Endodermal cell (in vitro differentiated cells): ENCODE measurements at regions not wholly inside any gene's neighbourhood (a gene's known extent, or its start where the extent isn't known, plus 50 kb on each side); places are given as distances from the start of the nearest gene placed in this dataset.
A peak's percentile ranks its signal among the peaks of the same experiment; 100 is the strongest.

Experiments
- DNase-seq: peaks from one replicate; pipeline ENCODE4 v3.0.0-alpha.2; 2017
- H3K27ac ChIP-seq: 2 replicates; pipeline ENCODE4 v1.5.1; 2013; ENCODE audit warnings: mild to moderate bottlenecking, low read depth, low read length, moderate library complexity
- H3K27me3 ChIP-seq: 2 replicates; pipeline ENCODE4 v1.6.1; 2013; ENCODE audit warnings: mild to moderate bottlenecking, low read length, moderate library complexity; ENCODE audit not compliant: insufficient read depth, control insufficient read depth, poor library complexity, severe bottlenecking
- H3K36me3 ChIP-seq: 2 replicates; pipeline ENCODE4 v1.7.0; 2013; ENCODE audit warnings: mild to moderate bottlenecking, low read length, moderate library complexity; ENCODE audit not compliant: control insufficient read depth, insufficient read depth
- H3K4me1 ChIP-seq: one replicate; pipeline ENCODE4 v1.7.0; 2013; ENCODE audit warnings: low read length; ENCODE audit not compliant: control insufficient read depth, insufficient read depth
- H3K4me3 ChIP-seq: 2 replicates; pipeline ENCODE4 v1.5.1; 2013; ENCODE audit warnings: mild to moderate bottlenecking, low read length, moderate library complexity
- H3K9ac ChIP-seq: 2 replicates; pipeline ENCODE4 v1.6.1; 2013; ENCODE audit warnings: mild to moderate bottlenecking, low read length, moderate library complexity; ENCODE audit not compliant: poor library complexity, severe bottlenecking; ENCODE audit errors: extremely low read depth
- H3K9me3 ChIP-seq: 2 replicates; pipeline ENCODE4 v1.6.1; 2013; ENCODE audit warnings: mild to moderate bottlenecking, low read length, moderate library complexity; ENCODE audit not compliant: control insufficient read depth
- H3K27ac Mint-ChIP-seq: 2 replicates; pipeline ENCODE4 v1.8.0; 2020; ENCODE audit warnings: mixed read lengths
- H3K27me3 Mint-ChIP-seq: 2 replicates; pipeline ENCODE4 v1.8.0; 2021; ENCODE audit warnings: mild to moderate bottlenecking, mixed read lengths; ENCODE audit not compliant: insufficient read depth
- H3K36me3 Mint-ChIP-seq: 2 replicates; pipeline ENCODE4 v1.8.0; 2020; ENCODE audit warnings: low read depth, mixed read lengths
- H3K4me1 Mint-ChIP-seq: 2 replicates; pipeline ENCODE4 v1.8.0; 2020; ENCODE audit warnings: mixed read lengths
- H3K4me3 Mint-ChIP-seq: 2 replicates; pipeline ENCODE4 v1.8.0; 2020; ENCODE audit warnings: mild to moderate bottlenecking, moderate library complexity, mixed read lengths
- H3K9me3 Mint-ChIP-seq: 2 replicates; pipeline ENCODE4 v1.8.0; 2020; ENCODE audit warnings: mild to moderate bottlenecking, mixed read lengths
- WGBS, 2 experiments: methylation state at CpG; one replicate each; pipeline versions ENCODE4 v1.1.5 to v1.1.7; 2013; ENCODE audit warnings: missing lambda C conversion rate in 2 of 2, mixed read lengths in 1 of 2; ENCODE audit not compliant: insufficient coverage in 1 of 2, insufficient read length in 1 of 2; 5-methylcytosine and 5-hydroxymethylcytosine counted together
- TF ChIP-seq, protein P1 (sequence below): fragments of 200-600 bp; sonication (generic); conservative IDR thresholded peaks from 2 replicates; pipeline ENCODE4 v1.5.0; 2021; ENCODE audit warnings: antibody characterized with exemption, mild to moderate bottlenecking

DNA sequence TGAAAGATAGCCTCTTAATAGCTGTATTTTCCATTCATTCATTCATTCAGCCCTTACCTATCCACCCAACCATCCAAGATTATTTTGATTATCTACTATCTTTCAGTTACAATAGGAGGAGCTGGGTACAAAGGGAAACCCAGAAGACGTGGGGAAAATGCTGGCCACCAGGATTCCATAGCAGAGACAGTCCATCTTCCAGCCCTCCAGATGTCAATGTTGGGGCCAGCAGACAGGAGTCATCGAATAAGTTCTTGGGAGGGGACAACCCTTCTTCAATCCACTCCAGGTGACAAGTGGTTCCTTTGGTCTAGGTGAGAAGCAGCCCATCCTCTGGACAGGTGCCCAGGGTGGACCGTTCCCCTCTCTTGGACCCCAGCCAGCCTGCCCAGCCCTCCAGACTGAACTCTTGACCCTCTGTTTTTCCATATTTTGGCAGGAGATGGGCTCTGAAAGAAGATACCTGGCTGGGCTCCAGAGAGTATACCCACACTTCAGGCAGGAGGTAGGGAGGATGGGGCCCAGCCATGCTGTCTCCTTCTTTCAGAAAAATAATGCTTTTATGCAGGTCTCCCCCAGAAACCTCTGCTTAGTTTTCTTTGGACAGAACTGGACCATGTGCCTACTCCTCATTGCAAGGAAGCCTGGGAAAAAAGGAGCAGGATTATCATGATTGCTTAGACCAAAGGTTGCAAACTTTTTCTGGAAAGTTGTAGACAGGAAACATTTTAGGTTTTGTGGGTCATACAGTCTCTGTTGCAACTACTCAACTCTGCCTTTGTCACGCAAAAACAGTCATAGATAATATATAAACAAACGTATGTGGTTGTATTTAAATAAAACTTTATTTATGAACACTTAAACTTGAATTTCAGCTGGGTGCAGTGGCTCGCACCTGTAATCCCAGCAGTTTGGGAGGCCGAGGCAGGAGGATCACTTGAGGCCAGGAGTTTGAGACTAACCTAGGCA is 95.5 kb upstream of the SMNDC1 start:
- no peaks in the 10 kb centered on the region for H3K9me3 ChIP-seq
- H3K4me1 ChIP-seq, result peaks cover 20% of the 10 kb centered on the region
- Mint-ChIP-seq H3K27ac (no peak overlapping the region), H3K9me3 (no peaks in the 10 kb centered on the region), H3K4me1 (peaks cover 53% of the 10 kb centered on the region), H3K4me3 (no peak overlapping the region), H3K27me3 (no peaks in the 10 kb centered on the region), H3K36me3 (no peaks in the 10 kb centered on the region)
- DNase-seq, result no peak
- no peak overlapping the region for H3K27ac ChIP-seq
- TF ChIP-seq, protein P1, sequence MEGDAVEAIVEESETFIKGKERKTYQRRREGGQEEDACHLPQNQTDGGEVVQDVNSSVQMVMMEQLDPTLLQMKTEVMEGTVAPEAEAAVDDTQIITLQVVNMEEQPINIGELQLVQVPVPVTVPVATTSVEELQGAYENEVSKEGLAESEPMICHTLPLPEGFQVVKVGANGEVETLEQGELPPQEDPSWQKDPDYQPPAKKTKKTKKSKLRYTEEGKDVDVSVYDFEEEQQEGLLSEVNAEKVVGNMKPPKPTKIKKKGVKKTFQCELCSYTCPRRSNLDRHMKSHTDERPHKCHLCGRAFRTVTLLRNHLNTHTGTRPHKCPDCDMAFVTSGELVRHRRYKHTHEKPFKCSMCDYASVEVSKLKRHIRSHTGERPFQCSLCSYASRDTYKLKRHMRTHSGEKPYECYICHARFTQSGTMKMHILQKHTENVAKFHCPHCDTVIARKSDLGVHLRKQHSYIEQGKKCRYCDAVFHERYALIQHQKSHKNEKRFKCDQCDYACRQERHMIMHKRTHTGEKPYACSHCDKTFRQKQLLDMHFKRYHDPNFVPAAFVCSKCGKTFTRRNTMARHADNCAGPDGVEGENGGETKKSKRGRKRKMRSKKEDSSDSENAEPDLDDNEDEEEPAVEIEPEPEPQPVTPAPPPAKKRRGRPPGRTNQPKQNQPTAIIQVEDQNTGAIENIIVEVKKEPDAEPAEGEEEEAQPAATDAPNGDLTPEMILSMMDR, result no peak
- H3K9ac ChIP-seq, result no peak overlapping the region
- H3K27me3 ChIP-seq, result no peaks in the 10 kb centered on the region
- H3K36me3 ChIP-seq, result no peaks in the 10 kb centered on the region
- WGBS, 2 experiments, result 93% methylated on average over 6 of the region's 7 CpGs; no CpG with 5 or more reads in 1 of the 2 experiments
- H3K4me3 ChIP-seq, result no peak overlapping the region

DNA sequence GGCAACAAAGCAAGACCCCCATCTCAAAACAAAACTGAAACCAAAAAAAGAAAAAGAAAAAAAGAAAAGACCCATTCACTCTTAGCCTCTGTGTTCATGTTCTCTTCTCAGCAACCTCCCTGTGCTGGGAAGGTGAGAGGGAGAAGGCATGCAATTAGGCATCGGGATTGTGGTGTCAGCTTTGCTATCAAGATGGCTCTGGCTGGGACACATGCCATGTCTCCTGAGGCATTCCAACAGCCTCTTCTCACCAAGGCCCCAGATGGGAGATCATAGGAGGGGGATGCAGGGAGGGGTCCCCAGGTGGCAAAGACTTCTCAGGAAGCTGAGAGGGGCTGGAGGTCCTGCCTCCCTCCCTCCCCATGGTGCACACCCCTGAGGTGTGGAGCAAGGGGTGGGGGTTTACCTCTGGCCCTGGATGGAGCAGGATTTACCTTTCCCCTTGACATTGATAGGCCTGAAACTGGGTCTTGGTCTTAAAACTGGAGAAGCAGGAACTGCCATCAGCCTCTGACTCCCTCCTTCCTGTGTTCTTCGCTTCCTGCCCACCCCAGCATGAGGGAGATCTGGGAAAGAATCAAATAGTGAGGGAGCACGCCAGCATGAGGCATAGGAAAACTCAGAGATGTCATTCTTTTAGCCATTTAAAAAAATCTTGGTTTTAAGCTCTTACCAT is 96.2 kb upstream of the DUSP5 start:
- Mint-ChIP-seq H3K4me1 (peaks cover 52% of the 10 kb centered on the region), H3K4me3 (no peak overlapping the region), H3K27ac (peak overlapping the region; percentile 52), H3K9me3 (no peaks in the 10 kb centered on the region), H3K36me3 (no peaks in the 10 kb centered on the region), H3K27me3 (no peaks in the 10 kb centered on the region)
- 80 to 100% methylated on average over 1 to 3 of the region's 3 CpGs for WGBS, 2 experiments
- no peaks in the 10 kb centered on the region for H3K27me3 ChIP-seq
- H3K9me3 ChIP-seq, result no peaks in the 10 kb centered on the region
- TF ChIP-seq, protein P1, result no peak
- H3K36me3 ChIP-seq, result no peaks in the 10 kb centered on the region
- no peak overlapping the region for H3K4me3 ChIP-seq
- peaks cover 19% of the 10 kb centered on the region for H3K4me1 ChIP-seq
- no peak overlapping the region for H3K9ac ChIP-seq
- peak; percentile 83 for DNase-seq
- no peak overlapping the region for H3K27ac ChIP-seq

DNA sequence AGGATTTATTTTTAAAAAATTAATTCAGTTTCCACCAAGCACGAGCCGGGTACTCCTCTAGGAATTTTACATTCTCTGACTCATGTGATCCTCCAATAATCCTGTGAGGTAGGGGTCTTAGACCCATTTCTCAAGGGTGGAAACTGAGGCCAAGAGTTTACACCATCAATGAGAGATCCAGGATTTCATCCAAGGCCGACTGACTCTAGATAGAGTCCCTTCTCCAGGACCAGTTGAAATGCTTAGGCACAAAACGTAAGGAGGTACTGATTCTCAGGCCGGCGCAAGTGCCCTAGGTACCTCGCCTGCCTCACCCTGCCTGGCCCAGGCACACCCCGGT is 95.7 kb upstream of the DUSP5 start:
- no peak overlapping the region for H3K9ac ChIP-seq
- Mint-ChIP-seq H3K27me3 (no peaks in the 10 kb centered on the region), H3K36me3 (no peaks in the 10 kb centered on the region), H3K27ac (peak overlapping the region; percentile 38), H3K9me3 (no peaks in the 10 kb centered on the region), H3K4me1 (peaks cover 55% of the 10 kb centered on the region), H3K4me3 (no peak overlapping the region)
- H3K27ac ChIP-seq, result no peak overlapping the region
- 93 to 95% methylated on average over 7 to 8 of the region's 8 CpGs for WGBS, 2 experiments
- TF ChIP-seq, protein P1, result no peak
- DNase-seq, result no peak
- peaks cover 21% of the 10 kb centered on the region for H3K4me1 ChIP-seq
- no peaks in the 10 kb centered on the region for H3K36me3 ChIP-seq
- H3K27me3 ChIP-seq, result no peaks in the 10 kb centered on the region
- H3K4me3 ChIP-seq, result no peak overlapping the region
- H3K9me3 ChIP-seq, result no peaks in the 10 kb centered on the region
